GM18870 (cell line): ENCODE measurements at regions not wholly inside any gene's neighbourhood (a gene's known extent, or its start where the extent isn't known, plus 50 kb on each side); places are given as distances from the start of the nearest gene placed in this dataset.

Experiments
- ATAC-seq: cut with Tn5 transposase; IDR thresholded peaks from one replicate; pipeline ENCODE4 v1.9.1; 2021; ENCODE audit warnings: moderate library complexity; ENCODE audit not compliant: unreplicated experiment

DNA sequence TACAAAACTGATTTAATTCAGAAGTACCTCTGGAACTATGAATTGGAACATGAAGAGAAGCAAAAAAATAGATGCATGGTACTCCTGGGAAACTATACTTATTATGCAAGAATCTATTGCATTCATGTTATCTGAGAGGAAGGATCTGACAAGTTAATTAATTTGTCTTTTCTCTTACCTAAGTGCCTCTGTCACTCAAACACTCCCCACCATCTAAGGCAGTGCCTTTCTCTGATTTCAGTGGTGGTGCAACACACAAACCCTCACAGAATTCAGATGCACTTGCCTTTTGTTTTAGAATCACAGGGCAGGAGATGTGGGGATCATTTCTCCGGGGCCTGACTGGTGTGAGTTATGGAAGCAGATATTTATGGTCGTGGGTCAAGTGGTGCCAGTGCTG, 52.5 kb upstream of the C9orf72 start:
- no peak for ATAC-seq

DNA sequence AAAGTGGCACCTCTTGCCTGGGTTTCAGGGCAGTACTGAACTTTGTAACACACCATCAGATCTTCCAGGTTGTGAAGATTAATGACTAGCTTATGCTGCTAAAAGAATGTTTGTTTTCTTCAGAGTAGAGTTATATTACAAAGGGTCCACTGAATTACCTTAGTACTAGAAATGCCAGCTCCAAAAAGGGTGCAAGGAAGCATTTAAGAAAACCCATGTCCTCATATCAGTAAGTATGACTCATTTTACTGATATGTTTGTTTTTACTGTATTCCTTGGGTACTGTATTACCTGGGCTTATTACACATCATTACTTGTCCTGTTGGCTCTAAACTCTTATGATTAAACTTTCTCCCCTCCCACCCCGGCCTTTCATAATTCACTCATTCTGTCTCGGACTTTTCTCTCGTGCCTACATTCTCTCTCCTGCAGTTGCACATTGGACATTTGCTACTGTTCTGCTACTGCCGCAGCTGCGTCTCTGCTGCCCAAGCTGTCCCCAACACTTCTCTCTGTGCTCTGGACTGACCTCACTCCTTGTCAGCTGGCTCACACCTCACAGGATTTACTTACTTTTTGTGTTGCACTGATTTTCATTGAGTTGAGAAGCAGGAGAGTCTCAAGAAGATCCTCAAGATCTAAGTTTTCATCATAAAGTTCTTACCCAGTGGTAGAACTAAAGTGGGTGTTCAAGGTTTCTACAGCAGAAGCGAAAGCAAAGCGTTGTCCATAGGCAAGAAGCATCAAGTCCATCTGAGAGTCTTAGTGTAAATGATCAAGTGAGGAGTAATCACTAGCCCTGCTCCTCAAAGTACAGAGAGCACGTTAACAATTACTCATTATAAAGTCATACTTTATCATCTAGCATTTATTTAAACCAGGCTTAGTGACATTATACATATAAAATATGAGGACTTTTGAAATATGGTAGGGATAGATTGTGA, 53.2 kb upstream of the C9orf72 start:
- no peak for ATAC-seq

DNA sequence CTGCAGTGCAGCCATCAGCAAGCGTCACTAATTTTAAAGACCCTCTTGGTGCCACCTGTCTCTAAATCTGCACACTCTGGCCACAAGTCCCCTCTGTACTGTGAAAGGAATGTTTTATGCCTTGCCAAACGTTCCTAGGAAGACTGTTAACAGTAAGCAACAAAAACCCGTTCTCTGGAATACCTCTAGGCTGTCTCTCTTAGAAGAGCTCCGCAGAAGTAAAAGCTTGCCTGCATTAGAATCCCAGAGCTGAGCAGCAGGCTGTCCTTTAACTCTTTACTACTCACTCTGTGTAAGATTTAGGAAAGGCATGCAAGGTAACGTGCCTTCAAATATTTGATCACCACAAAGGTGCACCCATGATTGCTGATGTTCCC, 53.9 kb upstream of the C9orf72 start:
- ATAC-seq, result no peak

DNA sequence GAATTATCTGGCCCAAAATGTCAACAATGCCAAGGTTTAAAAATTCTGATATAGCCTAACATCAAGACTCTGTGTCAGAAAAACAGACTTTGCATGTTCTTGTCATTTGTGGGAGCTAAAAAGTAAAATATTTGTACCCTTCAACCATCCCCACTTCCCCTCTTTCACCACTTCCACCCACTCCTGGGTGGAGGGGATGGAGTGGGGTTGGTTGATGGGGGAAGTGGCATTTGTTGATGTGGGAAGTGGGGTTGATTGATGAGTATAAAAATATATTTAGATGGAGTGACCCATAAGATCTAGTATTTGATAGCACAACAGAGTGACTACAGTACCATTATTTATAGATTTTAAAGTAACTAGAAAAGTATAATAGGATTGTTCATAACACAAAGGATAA, 55.0 kb upstream of the C9orf72 start:
- ATAC-seq, result no peak

DNA sequence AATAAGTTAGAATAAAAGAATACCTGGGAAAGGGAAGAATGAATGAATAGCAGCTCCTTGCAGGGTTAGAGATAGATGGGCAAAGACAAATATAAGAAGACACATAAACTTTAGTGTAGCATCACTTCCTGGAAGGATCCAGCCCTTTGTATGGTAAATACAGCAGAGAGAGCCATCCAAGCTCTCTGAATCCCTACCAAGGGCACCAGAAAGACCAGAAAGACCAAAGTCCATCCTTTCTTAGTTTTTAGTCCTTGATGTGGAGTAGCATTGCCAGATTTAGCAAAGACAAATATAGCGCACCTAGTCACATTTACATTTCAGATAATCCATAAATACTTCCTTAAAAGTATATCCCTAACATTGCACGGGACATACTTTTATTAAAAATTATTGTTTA, 56.1 kb upstream of the C9orf72 start:
- ATAC-seq, result no peak

DNA sequence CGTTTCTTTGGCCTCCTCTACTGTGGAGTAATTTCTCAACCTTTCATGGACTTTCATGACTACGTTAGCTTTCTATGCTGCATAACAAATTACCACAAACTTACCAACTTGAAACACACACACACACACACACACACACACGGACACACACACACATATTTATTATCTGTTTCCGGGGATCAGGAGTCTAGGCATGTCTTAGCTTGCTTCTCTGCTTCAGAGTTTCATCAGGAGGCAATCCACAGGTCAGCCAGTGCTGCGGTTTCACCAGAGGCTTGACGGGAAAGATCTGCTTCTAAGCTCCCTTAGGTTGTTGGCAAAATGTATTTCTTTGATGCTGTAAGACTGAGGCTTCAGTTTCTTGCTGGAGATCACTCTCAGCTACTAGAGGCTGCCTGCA, 59.0 kb upstream of the C9orf72 start:
- ATAC-seq, result no peak

DNA sequence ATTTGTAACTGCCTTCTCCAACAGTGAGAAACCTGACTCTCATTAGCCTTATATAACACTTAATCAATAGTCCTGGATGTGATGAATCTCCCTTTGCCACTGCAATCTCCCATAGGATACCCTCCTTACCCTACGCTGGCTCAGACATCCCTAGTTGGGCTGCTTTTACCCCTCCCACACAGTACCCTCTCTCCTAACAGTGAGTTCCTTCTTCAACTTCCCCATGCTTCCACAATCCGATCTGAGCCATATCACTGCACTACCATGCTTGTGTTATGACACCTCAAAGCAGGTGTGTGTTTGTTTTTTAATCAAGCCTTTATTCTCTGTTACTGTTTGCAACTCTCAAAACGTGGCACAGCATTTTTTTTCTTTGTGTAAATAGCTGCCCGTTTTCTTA, 60.5 kb upstream of the C9orf72 start:
- ATAC-seq, result no peak

DNA sequence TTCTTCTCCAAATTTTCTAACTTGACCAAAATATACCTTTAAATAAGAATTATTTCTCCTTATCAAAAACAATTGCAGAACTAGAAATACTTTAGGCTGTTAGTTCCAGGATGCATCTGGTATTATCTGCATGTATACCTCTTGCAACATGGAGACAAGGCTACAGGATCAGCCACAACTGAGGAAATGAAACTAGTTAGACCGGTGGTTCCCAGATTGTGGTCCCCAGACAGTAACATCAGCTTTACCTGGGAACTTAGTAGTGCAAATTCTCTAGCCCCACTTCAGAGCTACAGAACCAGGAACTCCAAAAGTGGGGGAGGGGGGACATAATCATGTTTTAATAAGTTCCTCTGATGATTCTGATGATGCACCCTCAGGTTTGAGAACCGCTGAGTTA, 61.6 kb upstream of the C9orf72 start:
- ATAC-seq, result peak; percentile 67

DNA sequence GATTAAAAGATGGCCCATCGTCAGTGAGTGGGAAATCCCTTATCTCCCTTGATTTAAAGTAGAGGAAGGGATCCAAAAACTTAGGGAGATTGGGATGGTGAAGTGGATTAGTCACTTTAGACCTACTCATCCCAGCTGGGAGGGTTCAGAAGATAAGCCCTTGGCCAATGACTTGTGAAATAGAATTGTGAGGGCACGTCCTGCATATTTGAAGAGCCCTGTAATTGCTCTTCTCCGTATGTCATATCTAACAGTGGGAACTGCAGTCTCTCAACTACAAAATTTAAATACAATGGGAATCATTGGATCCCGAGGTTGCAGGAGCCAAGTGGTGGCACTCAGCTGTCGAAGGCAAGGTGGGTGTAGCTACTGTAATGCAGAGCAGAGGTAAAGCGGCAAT, 65.4 kb upstream of the C9orf72 start:
- no peak for ATAC-seq

DNA sequence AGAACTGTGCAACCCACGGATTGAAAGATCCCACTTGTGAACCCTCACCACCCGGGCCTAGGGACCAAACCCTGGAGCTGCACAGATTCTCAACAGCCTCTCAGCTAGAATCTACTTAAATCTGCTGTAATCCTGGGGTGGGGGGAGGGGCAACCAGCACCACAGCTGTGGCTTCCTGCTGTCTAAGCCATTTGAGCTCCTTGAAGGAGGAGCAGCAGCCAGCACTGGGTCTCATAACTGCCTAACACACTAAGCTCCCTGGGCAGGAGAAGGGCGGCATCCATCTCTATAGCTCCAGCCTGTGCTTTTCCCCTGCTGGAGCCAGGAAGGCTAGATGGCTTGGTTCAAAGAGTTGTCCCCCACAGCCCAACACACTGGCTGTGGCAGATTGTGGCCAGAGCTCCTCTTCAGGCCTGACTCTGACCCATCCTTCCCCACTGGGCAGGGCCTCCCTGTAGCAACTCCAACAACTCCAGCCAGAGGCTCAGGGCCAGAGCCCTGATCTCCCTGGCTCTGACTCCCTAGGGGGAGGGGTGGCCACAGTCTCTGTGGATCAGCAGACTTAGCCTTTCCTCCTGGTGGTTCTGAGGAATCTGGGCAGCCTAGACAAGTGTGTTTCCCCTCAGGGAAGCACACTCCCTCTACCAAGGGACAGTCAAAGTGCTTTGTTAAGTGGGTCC, 72.0 kb upstream of the C9orf72 start:
- ATAC-seq, result no peak

DNA sequence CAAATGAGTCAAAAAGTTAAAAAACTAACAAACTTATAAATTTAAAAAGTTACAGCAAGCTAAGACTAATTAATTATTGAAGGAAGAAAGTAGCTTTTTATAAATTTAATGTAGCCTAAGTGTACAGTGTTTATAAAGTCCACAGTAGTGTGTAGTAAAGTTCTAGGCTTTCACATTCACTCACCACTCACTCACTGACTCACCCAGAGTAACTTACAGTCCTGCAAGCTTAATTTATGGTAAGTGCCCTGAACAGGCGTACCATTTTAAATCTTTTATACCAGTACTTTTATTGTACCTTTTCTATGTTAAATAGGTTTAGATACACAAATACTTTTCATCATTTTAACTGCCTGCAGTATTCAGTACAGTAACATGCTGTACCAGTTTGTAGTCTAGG, 80.0 kb upstream of the C9orf72 start:
- no peak for ATAC-seq

DNA sequence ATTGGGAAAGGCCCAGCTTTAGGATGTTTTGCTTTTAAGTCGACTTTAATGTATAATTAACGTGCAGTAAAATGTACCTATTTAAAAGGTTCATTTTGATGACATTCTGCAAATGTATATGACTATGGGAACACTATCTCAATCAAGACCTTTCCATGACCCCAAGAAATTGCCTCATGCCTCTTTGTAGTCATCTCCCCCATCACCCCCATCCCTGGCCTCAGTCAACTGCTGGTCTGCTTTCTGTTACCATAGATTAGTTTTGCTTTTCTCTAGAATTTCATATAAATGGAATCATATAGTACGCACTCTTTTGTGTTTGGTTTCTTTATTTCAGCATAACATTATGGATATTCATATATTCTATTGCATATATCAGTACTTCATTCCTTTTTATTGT, 80.7 kb upstream of the C9orf72 start:
- no peak for ATAC-seq

DNA sequence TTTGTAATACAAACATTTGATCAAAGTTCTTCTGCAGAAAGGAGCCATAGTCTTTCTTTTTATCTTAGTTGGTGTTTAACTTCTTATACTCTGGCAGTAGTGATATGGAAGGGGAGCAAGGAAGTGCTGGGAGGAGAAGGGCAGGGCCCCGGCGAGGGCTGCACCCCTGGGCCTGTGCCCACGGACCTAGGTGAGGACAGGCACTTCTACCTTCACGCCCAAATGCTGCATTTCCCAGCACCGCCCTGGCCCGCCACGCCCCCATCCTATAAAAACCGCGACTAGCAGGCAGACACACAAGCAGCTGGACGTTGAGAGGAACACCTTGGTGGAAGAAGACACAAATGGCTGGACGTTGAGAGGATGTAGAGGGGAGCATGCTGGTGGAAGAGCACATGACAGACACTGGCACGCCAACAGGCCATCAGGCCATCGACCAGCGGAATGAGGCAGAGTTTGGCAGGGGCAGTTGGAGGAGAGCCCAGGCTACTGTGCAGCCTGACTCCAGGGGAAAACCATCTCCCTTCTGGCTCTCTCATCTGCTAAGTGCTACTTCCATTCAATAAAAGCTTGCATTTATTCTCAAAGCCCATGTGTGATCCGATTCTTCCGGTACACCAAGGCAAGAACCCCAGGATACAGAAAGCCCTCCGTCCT, 81.5 kb upstream of the C9orf72 start:
- ATAC-seq, result no peak

DNA sequence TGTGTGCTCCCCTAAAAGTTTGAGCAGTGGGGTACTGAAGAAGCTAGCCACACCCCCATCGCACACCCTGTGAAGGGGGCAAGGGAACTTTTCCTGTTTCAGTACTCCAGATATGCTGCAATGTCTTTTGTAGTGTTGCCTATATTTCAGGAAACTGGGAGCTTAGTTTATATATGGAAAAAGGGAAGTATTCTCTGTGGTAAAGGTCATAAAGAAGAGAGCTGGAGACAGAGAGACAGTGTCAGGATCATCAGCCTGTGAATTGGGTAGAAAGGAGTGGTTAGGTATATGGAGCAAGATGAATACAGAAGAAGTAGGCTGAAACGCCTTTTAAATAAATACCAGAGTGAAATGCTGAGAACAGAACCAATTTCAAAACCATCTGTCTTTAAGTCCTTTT, 82.2 kb upstream of the C9orf72 start:
- ATAC-seq, result no peak

DNA sequence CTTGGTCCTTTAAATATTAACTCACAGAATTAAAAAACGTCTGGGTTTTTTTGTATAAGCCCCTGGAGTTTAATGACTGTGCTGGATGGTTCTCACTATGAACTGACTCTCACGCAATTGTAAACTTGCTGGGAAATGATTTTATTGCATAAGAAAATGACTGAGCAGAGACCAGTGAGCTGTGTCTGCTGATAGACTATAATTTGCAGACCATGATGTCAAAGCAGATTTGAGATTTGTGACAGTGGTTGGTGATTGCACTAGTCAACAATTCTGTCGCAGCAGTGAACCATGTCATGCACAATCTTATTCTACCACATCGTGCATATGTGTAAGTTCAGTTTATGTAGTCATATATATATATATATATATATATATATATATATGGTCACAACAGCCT, 85.7 kb upstream of the C9orf72 start:
- ATAC-seq, result no peak

DNA sequence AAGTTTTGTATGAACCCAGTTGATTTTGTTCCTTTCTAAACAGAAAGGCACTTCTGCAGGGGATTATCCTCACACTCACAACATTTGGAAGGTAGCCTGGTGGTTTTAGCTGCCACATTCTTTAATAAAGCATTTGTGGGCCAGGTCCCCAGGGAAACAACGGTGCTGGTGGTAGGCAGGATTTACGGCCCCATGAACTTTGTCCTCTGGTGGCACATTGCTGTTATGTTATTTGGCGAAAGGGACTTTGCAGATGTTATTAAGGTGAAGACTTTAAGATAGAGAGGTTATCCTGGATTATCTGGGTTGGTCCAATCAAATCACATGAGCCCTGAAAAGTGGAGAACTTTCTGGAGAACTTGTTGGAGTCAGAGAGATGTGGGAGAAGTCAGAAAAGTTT, 86.3 kb upstream of the C9orf72 start:
- ATAC-seq, result no peak

DNA sequence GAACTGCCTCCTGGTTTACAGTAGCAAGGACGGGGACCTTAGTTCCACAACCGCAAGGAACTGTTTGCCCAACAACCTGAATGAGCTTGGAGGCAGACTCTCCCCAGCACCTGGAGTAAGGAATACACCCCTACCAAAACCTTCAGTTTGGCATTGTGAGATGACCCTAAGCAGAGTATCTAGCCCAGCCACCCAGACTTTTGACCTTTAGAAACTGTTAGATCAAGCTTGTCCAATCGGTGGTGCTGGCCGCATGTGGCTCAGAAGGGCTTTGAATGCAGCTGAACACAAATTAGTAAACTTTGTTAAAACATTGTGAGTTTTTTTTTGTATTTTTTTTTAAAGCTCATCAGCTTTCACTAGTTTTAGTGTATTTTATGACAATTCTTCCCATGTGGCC, 86.9 kb upstream of the C9orf72 start:
- no peak for ATAC-seq

DNA sequence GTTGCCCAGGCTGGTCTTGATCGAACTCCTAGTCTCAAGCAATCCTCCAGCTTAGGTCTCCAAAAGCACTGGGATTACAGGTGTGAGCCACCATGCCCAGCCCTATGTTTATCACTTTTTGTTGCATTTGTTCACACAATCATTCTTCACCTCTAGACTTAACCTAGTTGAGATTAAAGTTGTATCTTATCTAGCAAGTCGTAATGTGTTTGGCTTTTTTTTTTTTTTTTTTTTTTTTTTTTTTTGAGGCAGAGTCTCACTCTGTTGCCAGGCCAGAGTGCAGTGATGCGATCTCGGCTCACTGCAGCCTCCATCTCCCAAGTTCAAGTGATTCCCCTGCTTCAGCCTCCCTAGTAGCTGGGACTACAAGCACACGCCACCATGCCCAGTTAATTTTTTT, 90.2 kb upstream of the C9orf72 start:
- ATAC-seq, result no peak

DNA sequence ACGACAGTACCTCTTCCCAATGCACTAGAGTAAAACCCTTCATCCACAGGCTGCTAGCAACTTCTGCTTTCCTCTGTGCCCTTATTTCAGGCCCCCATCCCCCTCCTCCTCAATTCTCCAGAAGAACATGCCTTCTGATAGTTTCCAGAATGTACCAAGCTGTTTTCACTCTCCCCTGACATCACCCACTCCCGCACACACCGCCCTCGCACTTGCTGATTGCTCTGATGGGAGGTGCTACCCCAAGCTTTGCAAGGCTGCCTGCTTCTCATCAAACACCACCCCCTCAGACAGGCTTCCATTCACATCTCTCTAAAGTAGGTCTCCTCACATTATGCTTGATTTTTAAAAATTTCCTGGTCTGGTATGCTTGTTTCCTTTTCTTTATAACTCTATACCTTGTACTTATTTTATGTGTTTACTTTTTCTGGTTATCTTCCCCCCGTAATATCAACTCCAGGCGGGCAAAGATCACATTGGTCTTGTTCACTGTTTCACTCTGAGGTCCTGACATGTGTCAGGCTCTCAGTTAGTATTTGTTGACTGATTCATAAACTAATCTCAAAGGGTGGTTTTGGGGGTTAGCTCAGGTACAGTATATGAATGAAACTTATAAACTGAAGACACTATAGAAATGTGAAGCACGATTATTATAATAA, 91.0 kb upstream of the C9orf72 start:
- ATAC-seq, result no peak

DNA sequence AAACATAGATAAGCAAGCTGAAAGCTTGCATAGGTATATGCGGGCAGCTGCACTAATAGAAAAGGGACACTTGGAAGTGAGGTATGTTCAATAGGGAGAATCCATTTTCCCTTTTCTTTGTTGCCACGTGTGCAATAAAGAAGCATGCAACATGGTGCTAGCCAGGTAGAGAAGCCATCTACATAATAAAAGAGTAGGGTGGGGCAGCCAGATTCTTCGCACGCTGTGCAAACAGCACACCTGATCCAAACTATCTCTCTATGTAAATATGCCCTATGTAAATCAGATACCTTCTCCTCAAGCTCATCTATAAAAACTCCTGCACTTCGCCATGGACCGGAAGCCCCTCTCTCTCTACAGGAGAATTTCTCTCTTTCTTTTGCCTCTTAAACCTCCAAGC, 91.9 kb upstream of the C9orf72 start:
- no peak for ATAC-seq

DNA sequence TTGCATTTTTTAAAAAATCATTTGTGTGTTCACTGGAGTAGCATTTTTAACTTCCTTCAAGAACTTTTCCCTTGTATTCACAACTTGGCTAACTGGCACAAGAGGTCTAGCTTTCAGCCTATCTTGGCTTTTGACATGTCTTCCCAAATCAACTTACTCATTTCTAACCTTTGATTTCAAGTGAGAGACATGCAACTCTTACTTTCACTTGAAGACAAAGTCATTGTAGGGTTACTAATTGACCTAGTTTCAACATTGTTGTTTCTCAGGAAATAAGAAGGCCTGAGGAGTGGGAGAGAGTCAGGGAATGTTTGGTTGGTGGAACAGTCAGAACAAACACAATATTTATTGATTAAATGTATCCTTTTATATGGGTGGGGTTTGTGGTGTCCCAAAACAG, 95.0 kb upstream of the C9orf72 start:
- no peak for ATAC-seq

DNA sequence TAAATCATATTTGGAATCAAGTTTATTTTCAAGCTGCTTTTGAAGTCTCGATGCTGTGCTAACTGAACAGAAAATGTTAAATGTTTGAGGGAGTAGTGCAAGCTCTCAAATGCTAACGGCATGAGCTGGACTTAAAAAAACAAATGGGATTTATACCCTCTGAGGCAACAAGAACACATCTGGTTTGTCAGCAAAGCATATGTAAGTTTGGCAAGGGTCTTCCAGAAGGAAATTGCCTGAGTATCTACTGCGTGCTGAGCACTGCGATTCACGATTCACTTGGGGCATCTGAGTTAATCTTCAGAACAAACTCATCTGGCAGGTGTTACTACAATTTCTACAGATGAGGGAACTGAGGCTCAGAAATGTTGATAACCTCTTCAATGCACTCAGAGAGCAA, 98.4 kb upstream of the C9orf72 start:
- no peak for ATAC-seq
